GM19438 (cell line): ENCODE measurements at regions not wholly inside any gene's neighbourhood (a gene's known extent, or its start where the extent isn't known, plus 50 kb on each side); places are given as distances from the start of the nearest gene placed in this dataset.
"Not testable (repeated sequence)": the region's sequence is repeated elsewhere in the genome, so short reads cannot be mapped to it uniquely, and the experiment has no call there.

Experiments
- ATAC-seq: cut with Tn5 transposase; IDR thresholded peaks from one replicate; pipeline ENCODE4 v1.9.1; 2021; ENCODE audit warnings: low read depth; ENCODE audit not compliant: unreplicated experiment

DNA sequence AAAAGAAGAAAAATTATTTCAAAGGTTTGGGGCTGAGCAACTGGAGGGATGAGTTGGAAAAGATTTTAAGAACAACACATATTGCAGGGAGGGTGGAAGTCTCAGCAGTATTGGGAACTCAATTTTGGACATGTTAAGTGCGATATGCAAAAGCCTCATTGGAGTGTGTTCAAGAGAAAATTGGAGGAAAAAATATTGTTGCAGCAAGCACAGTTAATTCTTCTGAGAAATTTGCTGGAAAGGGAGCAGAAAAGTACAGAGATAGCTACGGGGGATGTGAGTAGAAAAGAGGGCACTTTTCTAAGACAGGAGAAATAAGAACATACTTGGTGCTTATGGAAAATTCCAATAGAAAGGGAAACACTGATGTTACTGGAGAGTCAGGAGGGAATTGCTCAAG is 59.8 kb upstream of the MAGI2 start:
- ATAC-seq, result no peak

DNA sequence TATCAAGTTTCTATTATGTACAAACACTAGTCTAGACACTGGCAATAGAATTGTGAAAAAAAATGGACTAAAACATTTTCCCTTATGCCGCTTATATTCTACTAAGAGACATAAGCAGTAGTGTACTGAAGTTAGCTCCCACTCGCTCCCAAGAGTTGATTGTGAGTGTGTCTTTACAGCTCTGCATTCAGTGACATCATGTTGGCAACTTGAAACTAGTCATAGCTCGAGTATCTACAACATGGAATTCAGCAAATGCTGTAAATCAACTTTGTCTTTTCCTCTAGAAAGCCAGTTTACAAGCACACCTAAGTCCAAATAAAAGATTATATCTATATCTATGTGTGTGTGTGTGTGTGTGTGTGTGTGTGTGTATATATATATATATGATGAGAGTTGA is 58.8 kb upstream of the MAGI2 start:
- no peak for ATAC-seq

DNA sequence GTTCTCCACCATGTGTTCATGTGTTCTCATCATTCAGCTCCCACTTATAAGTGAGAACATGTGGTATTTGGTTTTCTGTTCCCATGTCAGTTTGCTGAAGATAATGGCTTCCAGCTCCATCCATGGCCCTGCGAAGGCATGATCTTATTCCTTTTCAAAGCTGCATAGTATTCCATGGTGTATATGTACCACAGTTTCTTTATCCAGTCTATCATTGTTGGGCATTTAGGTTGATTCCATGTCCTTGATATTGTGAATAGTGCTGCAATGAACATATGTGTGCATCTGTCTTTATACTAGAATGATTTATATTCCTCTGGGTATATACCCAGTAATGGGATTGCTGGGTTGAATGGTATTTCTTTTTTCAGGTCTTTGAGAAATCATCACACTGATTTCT is 57.6 kb upstream of the MAGI2 start:
- ATAC-seq, result not testable (repeated sequence)

DNA sequence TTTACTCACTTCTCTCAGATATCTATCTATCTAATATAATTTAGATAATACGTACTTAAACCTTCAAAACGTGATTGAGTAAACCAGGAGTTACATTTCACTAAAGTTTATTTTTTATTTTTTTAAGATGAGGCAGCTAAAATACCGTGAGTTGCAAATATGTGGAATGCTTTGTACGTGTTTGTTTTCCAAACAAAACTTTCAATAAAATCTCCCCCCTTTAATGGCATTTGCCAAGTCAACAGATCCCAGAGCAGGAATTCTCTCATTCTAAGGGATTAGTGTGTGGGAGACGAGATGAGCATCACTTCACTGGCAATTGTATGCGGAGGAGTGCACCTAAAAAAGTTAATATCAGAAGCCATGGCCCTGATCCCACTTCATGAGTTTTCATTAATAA is 53.7 kb upstream of the MAGI2 start:
- ATAC-seq, result no peak

DNA sequence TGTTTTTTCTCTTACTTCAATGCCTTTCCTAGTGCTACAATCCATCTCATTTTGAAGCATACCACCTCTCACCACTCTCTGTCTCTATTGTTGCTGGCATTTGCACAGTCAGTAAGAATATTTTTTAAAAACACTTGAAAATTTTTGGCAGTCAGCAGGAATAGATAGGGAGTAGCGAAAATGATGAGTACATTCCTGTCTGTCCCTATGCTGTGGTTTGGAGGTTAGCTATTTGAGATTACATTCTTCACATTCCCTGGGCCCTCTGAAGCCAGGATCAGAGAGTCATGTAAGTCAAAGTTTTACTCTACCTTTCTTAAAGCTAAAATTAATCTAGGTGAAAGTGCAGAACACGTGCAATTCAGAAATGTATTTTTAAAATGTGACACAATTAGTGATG is 53.0 kb upstream of the MAGI2 start:
- no peak for ATAC-seq

DNA sequence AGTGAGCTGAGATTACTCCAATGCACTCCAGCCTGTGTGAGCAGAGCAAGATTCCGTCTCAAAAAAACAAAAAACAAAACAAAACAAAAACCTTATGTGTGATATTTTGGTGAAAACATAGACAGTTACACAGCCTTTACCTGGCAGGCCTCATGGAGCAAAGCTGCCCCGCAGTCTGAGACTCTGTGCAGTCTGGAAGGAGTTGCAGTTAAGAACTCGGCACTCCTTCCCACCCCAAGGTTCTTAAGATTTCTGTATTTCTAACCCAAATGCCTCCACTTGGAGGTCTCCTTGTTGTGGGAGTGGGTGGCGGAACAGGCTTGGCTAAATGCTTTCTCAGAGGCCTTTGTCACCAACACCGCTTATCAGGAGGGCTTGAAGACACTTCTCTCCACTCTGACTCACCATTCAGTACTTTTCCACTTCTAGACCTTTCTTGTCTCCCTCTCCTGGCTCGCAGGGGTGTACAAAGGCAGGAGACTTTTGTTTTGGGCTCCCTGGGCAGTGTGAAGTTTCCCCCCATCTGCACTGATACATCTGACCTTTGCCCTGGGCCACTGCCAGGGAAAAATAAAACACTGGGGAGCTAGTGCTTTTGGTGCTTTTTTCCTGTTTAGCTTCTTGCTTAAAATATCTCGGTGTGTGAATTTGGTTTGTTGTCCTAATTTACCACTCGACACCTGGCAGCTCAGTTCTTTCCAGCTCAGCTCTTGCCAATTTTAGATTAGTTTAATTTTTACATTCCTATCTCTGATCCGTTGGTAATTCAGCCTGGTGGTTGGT is 51.3 kb upstream of the MAGI2 start:
- ATAC-seq, result no peak
